ENCODE measurements at regions not wholly inside any gene's neighbourhood (a gene's known extent, or its start where the extent isn't known, plus 50 kb on each side); places are given as distances from the start of the nearest gene placed in this dataset.

DNA sequence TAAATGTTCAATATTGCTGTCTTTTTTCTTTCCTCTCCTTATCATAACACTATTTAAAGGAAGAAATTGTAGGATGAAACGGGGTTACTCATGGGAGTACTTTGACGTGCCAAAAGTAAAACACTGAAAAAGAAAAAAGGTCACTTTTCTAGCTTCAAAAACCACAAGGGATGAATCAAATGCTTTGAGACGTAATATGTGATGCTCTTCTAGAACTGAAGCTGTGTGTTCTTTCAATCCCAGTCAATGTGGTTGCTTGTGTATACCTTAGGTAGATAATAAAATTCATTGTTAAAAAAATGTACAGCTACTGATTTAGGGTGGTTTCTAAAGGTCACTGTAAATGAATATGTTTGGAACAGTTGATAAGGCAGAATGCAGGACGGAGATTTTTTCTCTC, 538.8 kb upstream of the ZNF717 start:
- H3K36me3 ChIP-seq (ENCODE audit: insufficient read depth, low read length), result no peaks in the 10 kb centered on the region
- H4K20me1 ChIP-seq (ENCODE audit: insufficient read depth, low read depth, low read length), result no peaks in the 10 kb centered on the region
- no peaks in the 10 kb centered on the region for H3K9me3 ChIP-seq (ENCODE audit: low read length)
- no peak overlapping the region for H3K9ac ChIP-seq (ENCODE audit: low read length)
- no peaks in the 10 kb centered on the region for H3K27me3 ChIP-seq (ENCODE audit: low read length)
- no peak overlapping the region for H3K4me3 ChIP-seq (ENCODE audit: low read length)
- no peak overlapping the region for H2AFZ ChIP-seq (ENCODE audit: low read length)
- no peak overlapping the region for H3K4me2 ChIP-seq (ENCODE audit: low read depth, low read length, poor library complexity, severe bottlenecking)
- no peaks in the 10 kb centered on the region for H3K79me2 ChIP-seq (ENCODE audit: low read length)
- H3K27ac ChIP-seq (ENCODE audit: low read length), result no peak overlapping the region
- no peaks in the 10 kb centered on the region for H3K9me2 ChIP-seq (replicated peaks; ENCODE audit: insufficient read depth, low read length)
- DNase-seq, result no peak
- no peaks in the 10 kb centered on the region for H3K4me1 ChIP-seq (ENCODE audit: low read length)

GRCh38 chr3:76345878-76346277, 560.5 kb upstream of the ZNF717 start:
- no peaks in the 10 kb centered on the region for H3K9me2 ChIP-seq (replicated peaks; ENCODE audit: insufficient read depth, low read length)
- no peak overlapping the region for H3K4me2 ChIP-seq (ENCODE audit: low read depth, low read length, poor library complexity, severe bottlenecking)
- H3K36me3 ChIP-seq (ENCODE audit: insufficient read depth, low read length), result no peaks in the 10 kb centered on the region
- H4K20me1 ChIP-seq (ENCODE audit: insufficient read depth, low read depth, low read length), result no peaks in the 10 kb centered on the region
- H3K27ac ChIP-seq (ENCODE audit: low read length), result no peak overlapping the region
- no peaks in the 10 kb centered on the region for H3K79me2 ChIP-seq (ENCODE audit: low read length)
- H3K9me3 ChIP-seq (ENCODE audit: low read length), result no peaks in the 10 kb centered on the region
- H3K9ac ChIP-seq (ENCODE audit: low read length), result no peak overlapping the region
- no peak for DNase-seq
- H3K4me1 ChIP-seq (ENCODE audit: low read length), result no peaks in the 10 kb centered on the region
- no peak overlapping the region for H2AFZ ChIP-seq (ENCODE audit: low read length)
- H3K4me3 ChIP-seq (ENCODE audit: low read length), result no peak overlapping the region
- H3K27me3 ChIP-seq (ENCODE audit: low read length), result no peaks in the 10 kb centered on the region

DNA sequence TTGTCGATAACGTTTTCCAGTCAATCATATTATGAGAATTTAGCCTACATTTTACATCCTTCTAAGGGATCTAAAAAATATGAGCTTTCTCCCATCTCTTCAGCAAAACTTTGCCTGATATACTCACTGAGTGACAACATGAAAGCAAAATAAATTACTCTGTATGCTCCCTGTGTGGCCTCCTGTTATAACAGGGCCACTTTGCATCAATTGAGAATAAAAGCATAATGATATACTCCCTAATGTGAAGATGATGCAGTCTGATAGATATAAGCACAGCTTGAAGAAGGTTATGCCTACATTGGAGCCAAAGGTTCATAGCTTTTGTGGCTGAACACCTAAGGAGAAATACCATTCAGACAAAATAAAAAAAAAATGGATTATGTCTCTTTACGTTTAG, 561.3 kb upstream of the ZNF717 start:
- Histone ChIP-seq H3K9ac (ENCODE audit: low read length) (no peak overlapping the region), H2AFZ (ENCODE audit: low read length) (no peak overlapping the region), H3K79me2 (ENCODE audit: low read length) (no peaks in the 10 kb centered on the region), H3K27ac (ENCODE audit: low read length) (no peak overlapping the region), H3K9me3 (ENCODE audit: low read length) (no peaks in the 10 kb centered on the region), H3K4me3 (ENCODE audit: low read length) (no peak overlapping the region), H3K4me1 (ENCODE audit: low read length) (no peaks in the 10 kb centered on the region), H3K36me3 (ENCODE audit: insufficient read depth, low read length) (no peaks in the 10 kb centered on the region), H3K27me3 (ENCODE audit: low read length) (no peaks in the 10 kb centered on the region), H3K9me2 (replicated peaks; ENCODE audit: insufficient read depth, low read length) (no peaks in the 10 kb centered on the region), H3K4me2 (ENCODE audit: low read depth, low read length, poor library complexity, severe bottlenecking) (no peak overlapping the region), H4K20me1 (ENCODE audit: insufficient read depth, low read depth, low read length) (no peaks in the 10 kb centered on the region)
- no peak for DNase-seq

DNA sequence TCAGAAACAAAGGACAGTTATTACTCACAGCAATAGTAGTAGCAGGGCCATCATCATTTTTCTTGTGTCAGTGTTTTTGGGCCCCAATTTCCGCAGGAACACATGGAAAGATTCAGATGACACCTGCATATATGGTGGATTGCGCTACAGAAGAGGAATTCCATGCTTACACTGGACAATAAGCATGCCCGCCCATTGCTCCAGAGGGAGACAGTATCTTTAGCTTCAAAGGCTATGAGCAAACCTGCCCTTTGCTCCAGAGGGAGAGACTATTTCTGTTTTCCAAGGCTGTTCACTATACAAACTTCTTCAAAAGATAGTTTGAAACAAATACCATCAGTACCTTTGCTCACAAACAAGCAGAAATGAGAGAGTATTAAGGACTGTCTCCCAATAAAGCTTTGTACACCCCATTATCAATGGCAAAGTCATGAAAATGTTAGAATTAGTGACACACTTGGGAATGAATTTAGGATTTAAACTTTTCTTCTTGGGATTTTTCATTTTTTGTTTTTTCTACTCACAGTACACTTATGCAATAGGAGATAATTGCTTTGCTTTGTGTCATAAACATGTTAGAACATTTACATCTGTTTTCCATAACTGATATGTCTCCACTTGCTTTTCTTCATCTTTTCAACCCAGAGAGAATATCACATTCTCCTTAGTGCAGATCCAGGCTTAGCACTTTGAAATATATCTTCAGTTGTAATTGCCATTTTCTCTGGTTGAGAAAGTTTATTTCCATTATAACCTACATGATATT, 564.5 kb upstream of the ZNF717 start:
- Histone ChIP-seq H4K20me1 (ENCODE audit: insufficient read depth, low read depth, low read length) (no peaks in the 10 kb centered on the region), H3K4me2 (ENCODE audit: low read depth, low read length, poor library complexity, severe bottlenecking) (no peak overlapping the region), H3K9ac (ENCODE audit: low read length) (no peak overlapping the region), H2AFZ (ENCODE audit: low read length) (no peak overlapping the region), H3K4me1 (ENCODE audit: low read length) (no peaks in the 10 kb centered on the region), H3K79me2 (ENCODE audit: low read length) (no peaks in the 10 kb centered on the region), H3K27ac (ENCODE audit: low read length) (no peak overlapping the region), H3K9me2 (replicated peaks; ENCODE audit: insufficient read depth, low read length) (no peaks in the 10 kb centered on the region), H3K4me3 (ENCODE audit: low read length) (no peak overlapping the region), H3K27me3 (ENCODE audit: low read length) (no peaks in the 10 kb centered on the region), H3K36me3 (ENCODE audit: insufficient read depth, low read length) (no peaks in the 10 kb centered on the region), H3K9me3 (ENCODE audit: low read length) (no peaks in the 10 kb centered on the region)
- no peak for DNase-seq

- Histone ChIP-seq H3K9me2 (replicated peaks; ENCODE audit: insufficient read depth, low read length) (no peaks in the 10 kb centered on the region), H3K9ac (ENCODE audit: low read length) (no peak overlapping the region), H3K36me3 (ENCODE audit: insufficient read depth, low read length) (no peaks in the 10 kb centered on the region), H3K79me2 (ENCODE audit: low read length) (no peaks in the 10 kb centered on the region), H3K27me3 (ENCODE audit: low read length) (no peaks in the 10 kb centered on the region), H3K27ac (ENCODE audit: low read length) (no peak overlapping the region), H4K20me1 (ENCODE audit: insufficient read depth, low read depth, low read length) (no peaks in the 10 kb centered on the region), H3K4me1 (ENCODE audit: low read length) (no peaks in the 10 kb centered on the region), H3K4me2 (ENCODE audit: low read depth, low read length, poor library complexity, severe bottlenecking) (no peak overlapping the region), H3K4me3 (ENCODE audit: low read length) (no peak overlapping the region), H2AFZ (ENCODE audit: low read length) (no peak overlapping the region), H3K9me3 (ENCODE audit: low read length) (no peaks in the 10 kb centered on the region)
- no peak for DNase-seq
Observed at GRCh38 chr3:76352051-76352450, 566.7 kb upstream of the ZNF717 start.

GRCh38 chr3:76352511-76353284, 567.3 kb upstream of the ZNF717 start:
- no peak for DNase-seq

GRCh38 chr3:76353683-76354082, 568.3 kb upstream of the ZNF717 start:
- Histone ChIP-seq H3K9me3 (ENCODE audit: low read length) (no peaks in the 10 kb centered on the region), H3K4me1 (ENCODE audit: low read length) (no peaks in the 10 kb centered on the region), H3K4me3 (ENCODE audit: low read length) (no peak overlapping the region), H3K27ac (ENCODE audit: low read length) (no peak overlapping the region), H3K4me2 (ENCODE audit: low read depth, low read length, poor library complexity, severe bottlenecking) (no peak overlapping the region), H2AFZ (ENCODE audit: low read length) (no peak overlapping the region), H3K79me2 (ENCODE audit: low read length) (no peaks in the 10 kb centered on the region), H3K27me3 (ENCODE audit: low read length) (no peaks in the 10 kb centered on the region), H3K36me3 (ENCODE audit: insufficient read depth, low read length) (no peaks in the 10 kb centered on the region), H3K9ac (ENCODE audit: low read length) (no peak overlapping the region), H4K20me1 (ENCODE audit: insufficient read depth, low read depth, low read length) (no peaks in the 10 kb centered on the region), H3K9me2 (replicated peaks; ENCODE audit: insufficient read depth, low read length) (no peaks in the 10 kb centered on the region)
- no peak for DNase-seq

More at GRCh38 chr3:76352511-76353284, 567.3 kb upstream of the ZNF717 start:
- Histone ChIP-seq H3K4me1 (ENCODE audit: low read length) (no peaks in the 10 kb centered on the region), H4K20me1 (ENCODE audit: insufficient read depth, low read depth, low read length) (no peaks in the 10 kb centered on the region), H3K27ac (ENCODE audit: low read length) (no peak overlapping the region), H3K36me3 (ENCODE audit: insufficient read depth, low read length) (no peaks in the 10 kb centered on the region), H3K4me3 (ENCODE audit: low read length) (no peak overlapping the region), H2AFZ (ENCODE audit: low read length) (no peak overlapping the region), H3K9me3 (ENCODE audit: low read length) (no peaks in the 10 kb centered on the region), H3K4me2 (ENCODE audit: low read depth, low read length, poor library complexity, severe bottlenecking) (no peak overlapping the region), H3K9me2 (replicated peaks; ENCODE audit: insufficient read depth, low read length) (no peaks in the 10 kb centered on the region), H3K79me2 (ENCODE audit: low read length) (no peaks in the 10 kb centered on the region), H3K27me3 (ENCODE audit: low read length) (no peaks in the 10 kb centered on the region), H3K9ac (ENCODE audit: low read length) (no peak overlapping the region)

GRCh38 chr3:76361010-76361409, 575.7 kb upstream of the ZNF717 start:
- no peak overlapping the region for H3K4me3 ChIP-seq (ENCODE audit: low read length)
- H3K4me1 ChIP-seq (ENCODE audit: low read length), result no peaks in the 10 kb centered on the region
- H3K9me2 ChIP-seq (replicated peaks; ENCODE audit: insufficient read depth, low read length), result no peaks in the 10 kb centered on the region
- no peak overlapping the region for H3K27ac ChIP-seq (ENCODE audit: low read length)
- no peaks in the 10 kb centered on the region for H3K9me3 ChIP-seq (ENCODE audit: low read length)
- H3K4me2 ChIP-seq (ENCODE audit: low read depth, low read length, poor library complexity, severe bottlenecking), result no peak overlapping the region
- H2AFZ ChIP-seq (ENCODE audit: low read length), result no peak overlapping the region
- no peaks in the 10 kb centered on the region for H4K20me1 ChIP-seq (ENCODE audit: insufficient read depth, low read depth, low read length)
- no peak for DNase-seq
- H3K27me3 ChIP-seq (ENCODE audit: low read length), result no peaks in the 10 kb centered on the region
- H3K36me3 ChIP-seq (ENCODE audit: insufficient read depth, low read length), result no peaks in the 10 kb centered on the region
- no peaks in the 10 kb centered on the region for H3K79me2 ChIP-seq (ENCODE audit: low read length)
- no peak overlapping the region for H3K9ac ChIP-seq (ENCODE audit: low read length)
